CD4-positive, alpha-beta T cell treated with Interferon alpha-2 for 1 hour (primary cell): ENCODE measurements at regions not wholly inside any gene's neighbourhood (a gene's known extent, or its start where the extent isn't known, plus 50 kb on each side); places are given as distances from the start of the nearest gene placed in this dataset.
"Not testable (repeated sequence)": the region's sequence is repeated elsewhere in the genome, so short reads cannot be mapped to it uniquely, and the experiment has no call there.

Experiments used
- DNase-seq, 2 donors: peaks; one replicate each; pipeline ENCODE4 v3.0.0-alpha.2; 2020 to 2022

DNA sequence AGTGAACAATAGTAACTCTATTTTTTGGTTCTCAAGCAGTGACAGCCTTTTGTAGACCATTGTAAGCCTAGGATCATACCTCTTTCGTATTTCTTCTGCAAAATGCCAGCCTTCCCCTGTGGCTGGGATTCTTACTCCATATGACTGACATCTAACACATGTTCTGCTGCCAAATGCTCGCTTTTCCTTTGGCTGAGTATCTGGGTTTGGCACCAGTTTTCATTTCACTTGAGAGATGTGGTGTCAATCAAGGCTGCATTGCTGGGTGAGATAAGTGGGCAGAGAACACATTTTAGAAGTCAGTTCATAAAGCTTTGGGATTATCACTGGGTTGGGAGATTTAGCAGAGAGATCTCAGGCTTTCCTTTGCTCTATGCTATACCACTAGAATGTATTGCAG, 514.7 kb upstream of the SGO1 start:
- DNase-seq, result no peak

GRCh38 chr3:20698896-20699295, 512.9 kb upstream of the SGO1 start:
- no peak for DNase-seq

GRCh38 chr3:20696388-20697150, 510.6 kb upstream of the SGO1 start:
- DNase-seq, result no peak

DNA sequence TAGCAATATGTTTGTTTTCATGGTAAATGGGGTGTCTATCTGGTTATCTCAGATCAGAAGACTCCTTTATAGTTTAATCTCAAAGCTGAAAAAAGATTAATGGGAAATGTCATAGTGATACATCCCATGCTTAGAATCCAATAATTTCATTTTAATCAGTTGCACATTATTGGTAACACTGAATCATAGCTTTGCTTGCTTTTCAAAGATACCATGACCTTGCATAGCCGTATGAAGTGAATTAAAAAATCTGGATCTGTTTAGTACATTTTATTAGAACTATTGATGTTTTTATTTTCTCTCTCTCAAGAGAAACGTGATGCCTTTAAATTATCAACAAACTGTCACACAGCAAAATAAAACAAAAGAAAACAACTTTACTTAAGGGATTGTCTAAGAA, 506.7 kb upstream of the SGO1 start:
- no peak for DNase-seq

DNA sequence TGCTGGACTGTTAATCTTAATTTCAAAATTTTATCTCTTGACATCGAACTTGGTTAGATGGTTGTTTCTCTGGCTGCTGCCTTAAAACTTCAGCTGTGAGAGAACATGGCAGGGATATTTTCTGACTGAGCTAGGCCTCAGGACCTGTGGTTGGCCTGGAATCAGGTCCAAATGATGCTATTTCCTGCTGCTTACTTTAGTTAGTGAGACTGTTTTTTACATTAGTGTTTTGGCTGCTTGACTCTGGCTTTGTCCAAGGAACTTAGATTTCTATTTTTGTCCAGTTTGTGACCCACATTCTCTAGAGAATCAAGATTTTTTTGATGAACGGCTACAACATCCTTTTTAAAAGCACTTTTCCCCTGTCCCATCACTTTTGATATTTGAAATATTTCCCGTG, 497.9 kb upstream of the SGO1 start:
- DNase-seq, result no peak

GRCh38 chr3:20682573-20682972, 496.6 kb upstream of the SGO1 start:
- DNase-seq, result no peak

DNA sequence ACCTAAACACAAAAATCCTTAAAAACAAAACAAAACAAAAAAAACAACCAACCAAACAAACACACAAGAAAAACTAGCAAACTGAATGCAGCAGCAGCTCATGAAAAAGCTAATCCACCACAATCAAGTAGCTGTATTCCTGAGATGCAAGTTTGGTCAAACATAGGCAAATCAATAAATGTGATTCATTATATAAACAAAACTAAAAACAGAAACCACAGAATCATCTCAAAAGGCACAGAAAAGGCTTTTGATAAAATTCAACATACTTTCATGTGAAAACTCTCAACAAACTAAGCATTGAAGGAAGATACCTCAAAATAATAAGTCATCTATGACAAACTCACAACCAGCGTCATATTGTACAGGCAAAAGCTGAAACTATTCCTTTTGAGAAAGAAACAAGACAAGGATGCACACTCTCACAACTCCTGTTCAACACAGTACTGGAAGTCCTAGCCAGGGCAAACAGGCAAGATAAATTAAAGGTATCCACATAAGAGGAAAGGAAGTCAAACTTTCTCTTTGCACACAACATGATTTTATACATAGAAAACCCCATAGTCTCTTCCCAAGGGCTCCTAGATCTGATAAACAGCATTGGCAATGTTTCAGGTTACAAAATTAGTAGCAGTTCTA, 495.1 kb upstream of the SGO1 start:
- no peak for DNase-seq

- DNase-seq, result no peak
Measured at GRCh38 chr3:20673866-20674265, 487.9 kb upstream of the SGO1 start.

DNA sequence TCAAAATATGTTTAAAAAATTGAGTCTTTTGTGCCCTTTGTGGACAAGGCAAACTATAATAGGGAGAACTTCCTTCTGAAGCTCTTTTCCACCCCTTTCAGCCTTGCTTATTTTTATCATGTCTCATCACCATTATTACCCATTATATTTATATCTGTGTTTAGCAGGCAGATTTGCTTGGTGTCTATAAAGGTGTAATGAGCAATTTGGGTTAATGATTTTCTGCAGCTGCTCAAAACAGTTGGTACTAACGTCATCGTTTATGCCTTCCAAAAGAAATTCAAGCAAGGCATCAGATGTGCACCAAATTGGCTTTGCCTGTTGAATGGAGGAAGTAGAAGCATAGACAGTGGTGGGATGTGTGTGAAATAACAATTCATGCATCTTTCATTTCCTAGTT, 483.7 kb upstream of the SGO1 start:
- no peak for DNase-seq

GRCh38 chr3:20669184-20669583, 483.2 kb upstream of the SGO1 start:
- no peak for DNase-seq

DNA sequence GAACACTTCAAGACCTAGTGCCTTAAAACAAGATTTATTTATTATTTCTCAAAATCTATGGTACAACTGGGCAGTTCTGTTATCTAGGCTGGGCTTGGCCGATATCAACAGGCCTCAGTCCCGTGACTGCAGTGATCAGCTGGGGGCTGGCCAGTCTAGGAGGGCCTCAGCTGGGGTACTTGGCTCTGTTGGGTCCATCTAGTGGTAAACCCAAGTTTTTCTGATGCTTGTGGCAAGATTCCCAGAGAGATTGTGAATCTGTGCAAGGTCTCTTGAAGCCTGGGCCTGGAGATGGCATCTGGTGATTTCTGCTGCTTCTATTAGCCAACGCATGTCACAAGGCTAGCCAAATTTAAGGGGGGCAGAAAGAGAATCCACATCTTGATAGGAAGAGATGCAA, 482.4 kb upstream of the SGO1 start:
- DNase-seq, result no peak

GRCh38 chr3:20666091-20666490, 480.1 kb upstream of the SGO1 start:
- DNase-seq, result no peak

DNA sequence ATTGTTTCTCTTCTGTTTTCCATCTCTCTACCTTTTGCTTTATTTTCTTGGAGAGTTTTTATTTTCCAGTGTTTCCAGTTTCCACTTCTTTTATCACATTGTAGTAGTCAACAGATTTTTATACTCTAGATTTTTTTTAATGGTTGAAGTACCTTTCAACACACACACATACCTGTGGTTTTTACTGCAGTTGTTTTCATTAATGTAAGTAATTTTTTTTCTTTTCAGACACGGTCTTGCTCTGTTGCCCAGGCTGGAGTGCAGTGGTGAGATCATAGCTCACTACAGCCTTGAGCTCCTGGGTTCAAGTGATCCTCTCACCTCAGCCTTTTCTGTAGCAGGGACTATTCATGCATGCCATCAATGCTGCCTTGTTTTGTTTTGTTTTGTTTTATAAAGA, 472.5 kb upstream of the SGO1 start:
- no peak for DNase-seq

DNA sequence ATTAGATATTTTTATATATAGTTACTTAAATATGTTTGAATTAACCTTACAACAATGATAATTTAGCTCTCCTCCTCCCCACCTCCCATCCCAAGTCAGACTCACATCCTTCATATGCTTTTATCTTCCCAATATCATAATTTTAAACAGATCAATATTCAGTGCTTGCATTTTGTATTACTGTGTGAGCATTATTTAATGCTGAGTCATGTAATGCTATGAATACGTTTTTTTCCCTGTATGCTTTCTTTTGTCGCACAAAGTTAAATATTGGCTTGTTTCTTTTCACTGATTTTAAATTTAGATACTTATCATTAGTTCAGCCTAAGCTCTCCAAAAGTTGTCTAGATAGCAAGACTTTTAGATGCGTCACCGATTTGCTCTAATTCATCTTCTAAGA, 471.6 kb upstream of the SGO1 start:
- no peak for DNase-seq

DNA sequence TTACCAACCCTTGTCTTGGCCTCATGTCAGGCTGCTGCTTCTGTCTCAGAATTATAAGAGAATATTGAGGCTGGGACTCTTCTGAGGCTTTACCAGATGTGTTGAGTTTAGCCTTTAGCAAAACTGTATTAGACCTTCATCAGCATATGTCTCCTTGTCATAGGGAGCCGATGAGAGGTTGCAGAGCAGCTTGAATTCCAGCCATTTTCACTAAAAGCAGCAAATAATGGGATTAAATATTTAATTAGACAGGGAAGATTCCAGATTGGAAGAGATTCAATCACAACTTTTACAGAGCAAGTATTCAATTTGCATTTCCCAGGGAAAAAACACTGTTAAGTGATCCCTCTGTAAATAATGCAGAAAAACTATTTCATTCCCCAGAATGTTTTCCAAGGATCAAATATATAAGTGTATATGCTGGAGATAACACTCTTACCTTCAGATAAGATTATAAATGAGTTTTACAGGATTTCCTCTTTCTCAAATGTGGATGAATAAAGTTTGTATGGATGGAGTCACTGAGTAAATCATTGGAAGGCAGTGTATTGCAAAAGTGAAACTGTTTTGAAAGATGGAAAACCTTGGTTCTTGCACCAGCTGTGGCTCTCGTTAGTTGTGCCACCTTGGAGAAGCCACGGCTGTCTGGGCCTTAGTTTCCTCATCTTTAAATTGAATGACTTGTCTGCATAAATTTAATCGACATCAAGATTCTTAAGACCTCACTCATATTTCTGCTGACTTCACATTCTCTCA, 466.4 kb upstream of the SGO1 start:
- no peak for DNase-seq

- no peak for DNase-seq
Measured at GRCh38 chr3:20648921-20649381, 462.9 kb upstream of the SGO1 start.

GRCh38 chr3:20648294-20648693, 462.3 kb upstream of the SGO1 start:
- no peak for DNase-seq

GRCh38 chr3:20646425-20646824, 460.4 kb upstream of the SGO1 start:
- DNase-seq, result no peak

- no peak for DNase-seq
Measured at GRCh38 chr3:20645340-20645739, 459.3 kb upstream of the SGO1 start.

- DNase-seq, result no peak
Measured at GRCh38 chr3:20637729-20638128, 451.7 kb upstream of the SGO1 start.

GRCh38 chr3:20622304-20622703, 436.3 kb upstream of the SGO1 start:
- DNase-seq, result no peak

GRCh38 chr3:20618621-20619020, 432.6 kb upstream of the SGO1 start:
- DNase-seq, result not testable (repeated sequence)

GRCh38 chr3:20618181-20618580, 432.2 kb upstream of the SGO1 start:
- DNase-seq, result not testable (repeated sequence)

DNA sequence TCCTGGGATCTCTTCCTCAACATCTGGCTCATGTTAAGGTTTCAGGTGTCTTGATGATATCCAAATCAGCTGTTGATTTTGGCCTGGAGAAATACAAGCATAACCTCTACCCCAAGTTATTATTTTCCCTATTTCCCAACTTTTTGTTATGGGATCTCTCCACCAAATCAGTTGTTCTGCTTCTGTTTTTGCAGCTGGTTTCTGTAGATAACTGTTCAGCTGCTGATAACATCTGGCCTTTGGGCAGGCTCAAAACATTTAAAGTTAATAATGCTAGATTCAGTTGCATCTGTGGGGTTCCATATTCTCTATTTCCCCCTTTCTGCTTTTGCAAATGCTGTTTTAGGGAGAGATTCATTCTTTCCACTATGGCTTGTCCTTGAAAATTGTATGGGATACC, 430.0 kb upstream of the SGO1 start:
- not testable (repeated sequence) for DNase-seq
